OCI-LY1 (cell line): ENCODE measurements at regions not wholly inside any gene's neighbourhood (a gene's known extent, or its start where the extent isn't known, plus 50 kb on each side); places are given as distances from the start of the nearest gene placed in this dataset.

Experiments used
- CTCF ChIP-seq: fragments of 200-600 bp; sonication (generic), shearing (Covaris generic); IDR thresholded peaks from 2 replicates; pipeline ENCODE4 v1.5.1; 2017; ENCODE audit warnings: mild to moderate bottlenecking, antibody characterized with exemption, low read length, moderate library complexity, mixed read lengths
- EZH2 ChIP-seq: fragments of 200-600 bp; sonication (generic), shearing (Covaris generic); IDR thresholded peaks from 2 replicates; pipeline ENCODE4 v1.8.0; 2017; ENCODE audit warnings: borderline replicate concordance, mixed run types, mild to moderate bottlenecking, antibody characterized with exemption, low read length, moderate library complexity, mixed read lengths

- TF ChIP-seq CTCF (no peak), EZH2 (no peak)
Measured at GRCh38 chr5:54719384-54720283, 202.1 kb downstream of the SNX18 start.
